K562 (cell line): ENCODE measurements at regions not wholly inside any gene's neighbourhood (a gene's known extent, or its start where the extent isn't known, plus 50 kb on each side); places are given as distances from the start of the nearest gene placed in this dataset.

Experiments
- ATAC-seq: fragments of 200-7000 bp; cut with Tn5 transposase; 3 replicates; pipeline ENCODE4 v1.9.1; 2020; ENCODE audit warnings: moderate library complexity
- BruUV-seq: library from RNA; stranded (reverse); fragments of 400-500 nt; replicated peaks from 2 replicates; lab custom pipeline; 2021; lab: Mats Ljungman, UMichigan
- CTCF ChIA-PET: fragments of 300-600 bp; formaldehyde crosslinking; extraction: SDS; loops from one replicate; lab custom pipeline; 2021; ENCODE audit warnings: low intra/inter-chr PET ratio; lab: Yijun Ruan, JAX
- POLR2A ChIA-PET: fragments of 300-600, 350-650 bp; sonication (Branson Sonifier 250); formaldehyde crosslinking; extraction: SDS; loops from one replicate; lab custom pipeline; 2021; ENCODE audit warnings: antibody characterized with exemption, inconsistent platforms; lab: Yijun Ruan, JAX
- DNase-seq, 4 experiments: peaks; one replicate each; pipeline versions ENCODE4 v3.0.0 to v3.0.0-alpha.2; 2011 to 2018; ENCODE audit warnings: low spot score in 3 of 4, mixed read lengths in 3 of 4; ENCODE audit errors: extremely low read depth in 1 of 4
- FAIRE-seq: peaks from 2 replicates; lab custom pipeline; 2011; peaks lifted over from hg19 to GRCh38; lab: Jason Lieb, UNC
- H2AFZ ChIP-seq: 2 replicates; pipeline ENCODE4 v1.6.0; 2011; ENCODE audit warnings: low read depth, low read length, control low read depth, inconsistent platforms
- H3K27ac ChIP-seq: fragments of 200-600 bp; 3 replicates; pipeline ENCODE4 v1.8.0; 2011; ENCODE audit warnings: low read depth, mild to moderate bottlenecking, control low read depth, inconsistent platforms, low read length, moderate library complexity, mixed read lengths; ENCODE audit errors: extremely low read depth
- H3K27me3 ChIP-seq, 2 experiments: fragments of 300-600 bp in 1 of 2; 2 replicates in 1 of 2; 3 replicates in 1 of 2; pipeline versions ENCODE4 v1.6.0 to v1.8.0; 2011; ENCODE audit warnings: inconsistent platforms in 2 of 2, low read length in 2 of 2, mild to moderate bottlenecking in 1 of 2, mixed read lengths in 1 of 2, moderate library complexity in 1 of 2; ENCODE audit not compliant: control insufficient read depth in 2 of 2, insufficient read depth in 2 of 2
- H3K36me3 ChIP-seq: fragments of 300-600 bp; 3 replicates; pipeline ENCODE4 v1.8.0; 2011; ENCODE audit warnings: mild to moderate bottlenecking, low read length, inconsistent platforms; ENCODE audit not compliant: control insufficient read depth, insufficient read depth
- H3K4me1 ChIP-seq, 2 experiments: fragments of 200-600 bp in 1 of 2; replicated peaks in 1 of 2; 2 replicates in 1 of 2; 3 replicates in 1 of 2; pipeline versions ENCODE4 v1.5.1 to v1.8.0; 2011; ENCODE audit warnings: inconsistent platforms in 2 of 2, low read length in 2 of 2, mild to moderate bottlenecking in 1 of 2, mixed read lengths in 1 of 2, moderate library complexity in 1 of 2; ENCODE audit not compliant: control insufficient read depth in 2 of 2, insufficient read depth in 2 of 2
- H3K4me2 ChIP-seq: 2 replicates; pipeline ENCODE4 v1.6.1; 2011; ENCODE audit warnings: low read length, control low read depth, inconsistent platforms, mixed read lengths; ENCODE audit not compliant: insufficient read depth
- H3K4me3 ChIP-seq: fragments of 200-600 bp; sonication (generic), shearing (Covaris generic); 2 replicates; pipeline ENCODE4 v1.5.1; 2016; ENCODE audit warnings: control low read depth, inconsistent platforms
- H3K79me2 ChIP-seq: fragments of 200-600 bp; 3 replicates; pipeline ENCODE4 v1.8.0; 2011; ENCODE audit warnings: low read length, inconsistent platforms; ENCODE audit not compliant: control insufficient read depth, insufficient read depth
- H3K9ac ChIP-seq, 2 experiments: 2 replicates each; pipeline versions ENCODE4 v1.6.0 to v1.6.1; 2011; ENCODE audit warnings: low read depth in 2 of 2, low read length in 2 of 2, control low read depth in 1 of 2, inconsistent platforms in 1 of 2, mild to moderate bottlenecking in 1 of 2, mixed read lengths in 1 of 2; ENCODE audit not compliant: insufficient read depth in 1 of 2
- H3K9me1 ChIP-seq: one replicate; pipeline ENCODE4 v1.6.0; 2011; ENCODE audit warnings: inconsistent platforms, mild to moderate bottlenecking, low read length, moderate library complexity; ENCODE audit not compliant: control insufficient read depth, insufficient read depth
- H3K9me3 ChIP-seq: replicated peaks from 2 replicates; pipeline ENCODE4 v1.5.1; 2011; ENCODE audit warnings: low read depth, low read length, inconsistent platforms; ENCODE audit not compliant: control insufficient read depth, insufficient read depth
- H4K20me1 ChIP-seq: replicated peaks from 2 replicates; pipeline ENCODE4 v1.6.1; 2011; ENCODE audit warnings: low read length, inconsistent platforms, mixed read lengths; ENCODE audit not compliant: control insufficient read depth, insufficient read depth
- CHD2 ChIP-seq: IDR thresholded peaks from 2 replicates; pipeline ENCODE4 v1.6.1; 2011; ENCODE audit warnings: low read depth, low read length
- ETV5 ChIP-seq: sonication (generic); formaldehyde crosslinking; IDR thresholded peaks from 2 replicates; pipeline ENCODE4 v1.4.0; 2020; ENCODE audit warnings: low read depth, mild to moderate bottlenecking, missing genetic modification reagents
- HDAC8 ChIP-seq: fragments of 450-650 bp; IDR thresholded peaks from 2 replicates; pipeline ENCODE4 v1.6.1; 2016; ENCODE audit warnings: mild to moderate bottlenecking, missing genetic modification characterization, moderate library complexity, missing compliant biosample characterization
- SMAD2 ChIP-seq: fragments of 150-350 bp; IDR thresholded peaks from 2 replicates; pipeline ENCODE4 v1.6.1; 2014; ENCODE audit warnings: low read depth, mild to moderate bottlenecking, low read length
- TSHZ1 ChIP-seq: fragments of 250-450 bp; sonication (Bioruptor Pico); IDR thresholded peaks from 2 replicates; pipeline ENCODE4 v1.4.0; 2020; ENCODE audit warnings: mild to moderate bottlenecking, moderate library complexity
- ZNF707 ChIP-seq: fragments of 250-450 bp; sonication (Bioruptor Pico); conservative IDR thresholded peaks from 2 replicates; pipeline ENCODE4 v1.8.0; 2022; ENCODE audit warnings: inconsistent platforms, mild to moderate bottlenecking, moderate library complexity
- WGBS: fragments of 100-300 bp; shearing (Covaris generic); methylation state at CpG from one replicate; pipeline ENCODE4 v1.1.6; 2016; ENCODE audit warnings: low coverage, mixed read lengths; ENCODE audit not compliant: insufficient coverage; ENCODE audit errors: missing lambda C conversion rate; 5-methylcytosine and 5-hydroxymethylcytosine counted together
- in situ Hi-C: fragments of 300-500 bp; cut with MboI; formaldehyde crosslinking; loops from 4 replicates; pipeline ENCODE4 v1.15.0; 2018; ENCODE audit warnings: inconsistent platforms, mixed read lengths
- intact Hi-C: fragments of 100-400 bp; cut with micrococcal nuclease; formaldehyde crosslinking; loops from 2 replicates; pipeline ENCODE4 v1.14.2; 2022

DNA sequence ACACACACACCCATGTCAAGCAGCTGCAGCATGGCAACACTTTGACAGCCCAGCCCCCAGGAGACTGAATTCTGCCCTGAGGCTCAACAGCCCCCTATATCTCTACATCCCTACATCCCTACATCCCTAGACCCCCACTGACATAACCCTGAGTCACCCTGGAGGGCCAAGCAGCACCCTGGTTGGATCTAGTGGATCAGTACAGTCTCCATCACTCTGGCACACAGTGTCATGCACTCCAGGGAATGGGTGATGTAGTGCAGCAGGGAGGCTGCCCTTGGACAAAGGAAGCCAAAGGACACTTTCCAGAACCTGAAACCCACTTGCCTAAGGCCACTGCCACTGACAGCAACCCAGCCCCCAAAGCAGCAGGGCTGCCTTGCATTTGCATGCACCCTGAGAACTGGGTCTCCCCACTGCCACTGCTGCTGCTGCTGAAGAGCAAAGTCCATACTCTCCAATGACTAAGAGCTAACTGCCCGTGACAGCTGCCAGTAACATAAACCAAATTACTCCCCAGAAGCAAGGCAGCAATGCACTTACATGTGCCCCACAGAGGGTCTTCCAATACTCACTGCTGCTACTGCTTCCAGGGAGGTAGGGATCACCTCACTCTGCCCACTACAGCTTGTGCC lies 681.6 kb upstream of the KLHL29 start:
- no peak for DNase-seq
- ChIA-PET POLR2A (no interaction called here), CTCF (no interaction called here)
- WGBS: 0% methylated on average over 1 of the region's 1 CpG
- intact Hi-C loops: no loop called here
- in situ Hi-C loops: no loop called here
- no peaks in the 10 kb centered on the region for H3K79me2 ChIP-seq
- TF ChIP-seq ZNF707 (CRISPR knock-in tag) (no peak), CHD2 (no peak), SMAD2 (no peak), ETV5 (no peak), HDAC8 (tag) (no peak), TSHZ1 (CRISPR knock-in tag) (no peak)
- FAIRE-seq: no peak
- no peak overlapping the region for H3K4me3 ChIP-seq
- H3K27ac ChIP-seq: no peak overlapping the region
- H3K9me1 ChIP-seq: no peaks in the 10 kb centered on the region
- no peak overlapping the region for H2AFZ ChIP-seq
- H4K20me1 ChIP-seq: no peaks in the 10 kb centered on the region
- H3K36me3 ChIP-seq: no peaks in the 10 kb centered on the region
- no peak for ATAC-seq
- H3K9ac ChIP-seq: no peak overlapping the region
- no peaks in the 10 kb centered on the region for H3K4me1 ChIP-seq
- no peaks in the 10 kb centered on the region for H3K27me3 ChIP-seq
- no peaks in the 10 kb centered on the region for H3K9me3 ChIP-seq
- no TSS peak for BruUV-seq
- no peak overlapping the region for H3K4me2 ChIP-seq
